KMS-11 (cell line): ENCODE measurements at regions not wholly inside any gene's neighbourhood (a gene's known extent, or its start where the extent isn't known, plus 50 kb on each side); places are given as distances from the start of the nearest gene placed in this dataset.
"Not testable (repeated sequence)": the region's sequence is repeated elsewhere in the genome, so short reads cannot be mapped to it uniquely, and the experiment has no call there.

Source experiments
- H2AFZ ChIP-seq: fragments of 200-600 bp; sonication (generic); 2 replicates; pipeline ENCODE4 v1.6.1; 2016; ENCODE audit warnings: antibody characterized with exemption, mixed run types, low read depth
- H3K27ac ChIP-seq: fragments of 200-600 bp; sonication (generic); 2 replicates; pipeline ENCODE4 v1.6.1; 2016; ENCODE audit warnings: mild to moderate bottlenecking, mixed run types
- H3K27me3 ChIP-seq: fragments of 200-600 bp; sonication (generic); 2 replicates; pipeline ENCODE4 v1.6.1; 2017; ENCODE audit warnings: mild to moderate bottlenecking, low read depth, mixed run types, moderate library complexity; ENCODE audit not compliant: insufficient read depth
- H3K36me3 ChIP-seq: fragments of 200-600 bp; sonication (generic); 2 replicates; pipeline ENCODE4 v1.6.1; 2017; ENCODE audit warnings: mild to moderate bottlenecking, mixed run types; ENCODE audit not compliant: insufficient read depth
- H3K4me1 ChIP-seq: fragments of 200-600 bp; sonication (generic); 2 replicates; pipeline ENCODE4 v1.6.1; 2016; ENCODE audit warnings: mild to moderate bottlenecking, low read depth, mixed run types; ENCODE audit not compliant: poor library complexity, severe bottlenecking
- H3K4me2 ChIP-seq: fragments of 200-600 bp; sonication (generic); 2 replicates; pipeline ENCODE4 v1.7.0; 2016; ENCODE audit warnings: mild to moderate bottlenecking, mixed run types
- H3K4me3 ChIP-seq: fragments of 200-600 bp; sonication (generic); IDR thresholded peaks from 2 replicates; pipeline ENCODE4 v1.6.1; 2017; ENCODE audit warnings: low read depth, low read length, mixed read lengths; ENCODE audit not compliant: insufficient read depth
- H3K79me2 ChIP-seq: fragments of 200-600 bp; sonication (generic); 2 replicates; pipeline ENCODE4 v1.6.1; 2016; ENCODE audit warnings: low read depth, mixed run types; ENCODE audit not compliant: insufficient read depth
- H3K9ac ChIP-seq: fragments of 200-600 bp; sonication (generic); 2 replicates; pipeline ENCODE4 v1.6.1; 2016; ENCODE audit warnings: mild to moderate bottlenecking, mixed run types
- H4K20me1 ChIP-seq: fragments of 200-600 bp; sonication (generic); 2 replicates; pipeline ENCODE4 v1.6.1; 2016; ENCODE audit warnings: mild to moderate bottlenecking, mixed run types; ENCODE audit not compliant: insufficient read depth
- CTCF ChIP-seq: fragments of 200-600 bp; sonication (generic); conservative IDR thresholded peaks from 2 replicates; pipeline ENCODE4 v1.6.1; 2017; ENCODE audit warnings: low read depth, mild to moderate bottlenecking, antibody characterized with exemption, low read length, moderate library complexity, mixed read lengths

- H3K4me2 ChIP-seq: no peak overlapping the region
- no peak overlapping the region for H2AFZ ChIP-seq
- H3K27me3 ChIP-seq: no peaks in the 10 kb centered on the region
- no peaks in the 10 kb centered on the region for H3K79me2 ChIP-seq
- no peak overlapping the region for H3K9ac ChIP-seq
- no peak for TF ChIP-seq CTCF
- no peaks in the 10 kb centered on the region for H3K36me3 ChIP-seq
- no peaks in the 10 kb centered on the region for H3K4me1 ChIP-seq
- H3K27ac ChIP-seq: no peak overlapping the region
- no peaks in the 10 kb centered on the region for H4K20me1 ChIP-seq
- no peak overlapping the region for H3K4me3 ChIP-seq
Measured at GRCh38 chr10:2886662-2887061, 180.7 kb upstream of the PFKP start.

DNA sequence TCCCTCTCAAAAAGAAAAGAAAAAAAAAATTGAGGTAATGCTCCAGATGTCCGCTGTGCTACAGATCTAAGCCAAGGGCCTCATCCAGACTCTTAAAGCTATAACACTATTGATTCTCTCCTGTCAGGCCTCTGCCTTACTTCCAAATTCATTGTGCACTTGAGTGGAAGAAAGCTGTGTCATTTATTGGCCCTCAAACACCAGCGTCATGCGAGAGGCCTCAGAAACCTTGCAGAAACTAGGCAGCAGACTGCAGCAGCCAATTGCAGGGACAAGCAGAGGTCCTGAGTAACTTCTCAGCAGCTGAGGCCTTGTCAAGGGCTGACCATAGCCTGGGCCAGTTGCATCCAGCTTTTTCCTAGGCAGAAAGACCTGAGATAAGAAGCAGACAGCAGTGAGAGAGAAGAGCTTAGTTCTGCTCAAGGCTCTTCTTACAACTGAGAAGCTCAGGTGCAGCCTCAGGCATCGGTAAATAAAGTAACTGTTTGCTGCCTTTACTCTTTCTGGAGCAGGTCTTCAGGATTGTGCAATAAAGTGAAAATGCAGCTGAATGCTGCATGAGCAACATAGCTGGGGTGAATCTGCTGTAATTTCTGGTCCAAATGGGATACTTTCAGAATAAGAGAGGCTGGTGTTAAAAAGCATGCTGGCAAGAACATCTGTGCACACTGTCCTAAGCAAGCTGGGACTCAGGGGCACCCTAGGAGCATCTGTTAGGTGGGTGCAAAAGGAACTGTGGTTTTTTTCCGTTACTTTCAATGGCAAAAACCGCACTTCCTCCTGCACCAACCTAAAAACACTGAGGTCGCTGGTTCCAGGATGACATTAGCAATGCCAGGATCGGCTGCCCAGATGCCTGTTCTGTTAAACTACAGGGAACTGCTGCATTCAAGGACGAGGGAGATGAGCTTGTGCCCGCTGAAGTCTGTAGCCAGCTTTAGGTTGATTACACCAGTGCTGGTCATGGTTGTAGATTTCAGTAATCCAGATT lies 181.8 kb upstream of the PFKP start:
- H3K27ac ChIP-seq: no peak overlapping the region
- no peaks in the 10 kb centered on the region for H3K36me3 ChIP-seq
- H3K4me1 ChIP-seq: no peaks in the 10 kb centered on the region
- H3K9ac ChIP-seq: no peak overlapping the region
- no peak overlapping the region for H2AFZ ChIP-seq
- no peak overlapping the region for H3K4me3 ChIP-seq
- H3K79me2 ChIP-seq: no peaks in the 10 kb centered on the region
- H3K4me2 ChIP-seq: no peak overlapping the region
- TF ChIP-seq CTCF: no peak
- H3K27me3 ChIP-seq: no peaks in the 10 kb centered on the region
- H4K20me1 ChIP-seq: no peaks in the 10 kb centered on the region

GRCh38 chr10:2883983-2884540 lies 183.3 kb upstream of the PFKP start:
- H3K4me3 ChIP-seq, H3K9ac ChIP-seq, H3K27ac ChIP-seq, H3K36me3 ChIP-seq, H4K20me1 ChIP-seq, H3K4me1 ChIP-seq, H3K4me2 ChIP-seq, H3K79me2 ChIP-seq, H3K27me3 ChIP-seq, H2AFZ ChIP-seq: not testable (repeated sequence)

DNA sequence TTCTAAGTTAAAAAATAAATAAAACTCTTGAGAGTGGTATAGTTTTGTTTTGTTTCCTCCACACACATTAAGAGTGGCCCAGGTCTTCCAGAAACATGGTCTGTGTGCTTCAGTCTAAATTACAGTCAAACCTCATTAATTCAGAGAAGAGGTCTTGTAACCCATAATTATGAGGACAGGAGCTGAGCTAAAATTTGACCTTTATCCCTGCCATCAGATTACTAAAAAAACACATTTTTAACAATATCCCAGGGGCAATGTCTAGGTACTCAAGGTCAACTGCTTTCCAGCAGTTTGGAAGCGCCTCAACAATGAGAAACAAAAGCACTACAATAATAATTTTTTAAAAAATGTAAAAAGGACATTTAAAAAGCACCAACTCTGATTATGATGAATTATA lies 184.1 kb upstream of the PFKP start:
- Histone ChIP-seq H3K4me1 (no peaks in the 10 kb centered on the region), H3K36me3 (no peaks in the 10 kb centered on the region), H3K9ac (no peak overlapping the region), H3K79me2 (no peaks in the 10 kb centered on the region), H3K27ac (no peak overlapping the region), H2AFZ (no peak overlapping the region), H4K20me1 (no peaks in the 10 kb centered on the region), H3K4me2 (no peak overlapping the region), H3K27me3 (no peaks in the 10 kb centered on the region), H3K4me3 (no peak overlapping the region)
- TF ChIP-seq CTCF: no peak

- Histone ChIP-seq H3K27ac (no peak overlapping the region), H3K4me1 (no peaks in the 10 kb centered on the region), H3K4me2 (no peak overlapping the region), H4K20me1 (no peaks in the 10 kb centered on the region), H3K9ac (no peak overlapping the region), H3K79me2 (no peaks in the 10 kb centered on the region), H3K36me3 (no peaks in the 10 kb centered on the region), H3K4me3 (no peak overlapping the region), H2AFZ (no peak overlapping the region), H3K27me3 (no peaks in the 10 kb centered on the region)
- TF ChIP-seq CTCF: no peak
Measured at GRCh38 chr10:2882628-2883027, 184.7 kb upstream of the PFKP start.
